AG04449 (cell line): ENCODE measurements at regions not wholly inside any gene's neighbourhood (a gene's known extent, or its start where the extent isn't known, plus 50 kb on each side); places are given as distances from the start of the nearest gene placed in this dataset.

ENCODE experiments used
- CTCF ChIA-PET: fragments of 350-600 bp; formaldehyde crosslinking; extraction: SDS; loops from one replicate; lab custom pipeline; 2021; ENCODE audit warnings: antibody characterized with exemption; lab: Yijun Ruan, JAX
- POLR2A ChIA-PET: fragments of 400-600, 350-600 bp; formaldehyde crosslinking; extraction: SDS; loops from one replicate; lab custom pipeline; 2020; ENCODE audit warnings: antibody characterized with exemption, inconsistent platforms; lab: Yijun Ruan, JAX
- DNase-seq: peaks from one replicate; pipeline ENCODE4 v3.0.0-alpha.2; 2010; ENCODE audit warnings: low read depth, low spot score
- H3K4me3 ChIP-seq: 2 replicates; pipeline ENCODE4 v1.5.1; 2011; ENCODE audit warnings: low read depth, mild to moderate bottlenecking, control low read depth, low read length
- TF ChIP-seq, protein P1 (sequence below): IDR thresholded peaks from one replicate; pipeline ENCODE4 v1.5.1; 2011; ENCODE audit warnings: mild to moderate bottlenecking, moderate library complexity, low read length, control low read depth, inconsistent platforms; ENCODE audit not compliant: insufficient read depth; ENCODE audit errors: missing control alignments

DNA sequence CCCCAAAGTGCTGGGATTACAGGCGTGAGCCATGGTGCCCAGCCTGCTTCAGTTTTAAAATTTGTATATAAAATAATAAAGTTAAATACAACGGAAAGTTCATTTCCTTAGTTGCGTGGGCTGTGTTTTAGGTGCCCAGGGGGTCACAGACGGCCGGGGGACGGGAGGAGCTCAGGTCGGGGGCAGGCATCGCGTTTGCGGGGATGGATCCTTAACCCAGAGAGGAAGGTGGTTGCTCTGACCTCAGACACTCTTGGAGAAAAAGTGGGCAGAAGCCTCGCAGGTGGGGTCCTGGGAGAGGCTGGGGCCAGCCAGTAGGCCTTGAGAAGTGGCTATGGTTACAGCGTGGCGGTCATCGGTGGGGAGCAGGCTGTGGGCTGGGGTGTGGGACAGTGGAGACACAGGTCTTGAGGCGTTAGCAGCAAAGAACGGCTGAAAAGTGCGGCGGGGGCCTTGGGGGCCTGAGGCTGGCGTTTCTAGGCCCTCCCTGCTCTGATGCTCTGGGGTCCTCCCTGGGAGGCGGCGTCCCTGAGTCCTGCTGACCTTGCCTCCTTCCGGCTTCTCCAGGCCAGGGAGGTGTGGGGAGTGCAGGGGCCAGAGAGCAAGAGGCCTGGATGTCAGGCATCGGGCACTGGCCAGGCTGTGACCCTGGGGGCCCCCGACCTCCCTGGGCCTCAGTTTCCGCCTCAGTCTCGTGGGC lies 54.4 kb downstream of the UNCX start:
- CTCF ChIA-PET, result no interaction called here

DNA sequence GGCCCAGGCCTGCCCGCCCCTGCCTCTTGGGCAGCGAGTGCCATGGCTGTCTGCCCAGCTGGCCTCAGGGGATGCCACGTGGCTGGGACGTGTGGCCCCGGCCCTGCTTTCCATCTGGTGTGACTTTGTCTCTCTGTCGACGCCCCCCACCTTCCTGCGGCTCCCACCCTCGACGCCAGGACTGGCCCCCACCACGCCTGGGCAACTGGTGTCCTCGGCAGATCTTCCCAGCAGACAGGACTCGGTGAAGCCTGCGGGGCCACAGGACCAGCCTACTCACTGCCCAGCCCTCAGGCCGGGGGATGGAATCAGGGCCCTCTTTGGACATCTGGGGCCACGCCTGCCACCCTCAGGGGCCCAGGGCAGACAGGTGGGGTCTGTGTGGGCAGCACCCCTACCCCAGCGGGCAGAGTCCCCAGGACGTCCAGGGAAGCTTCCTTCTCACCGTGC lies 55.1 kb downstream of the UNCX start:
- no peak overlapping the region for H3K4me3 ChIP-seq
- ChIA-PET CTCF (interaction anchor here (0.9 kb wide), 1 partner anchor 62 kb away, joined by 3 read pairs; no protein-coding TSS in a partner anchor), POLR2A (no interaction called here)
- TF ChIP-seq, protein P1, sequence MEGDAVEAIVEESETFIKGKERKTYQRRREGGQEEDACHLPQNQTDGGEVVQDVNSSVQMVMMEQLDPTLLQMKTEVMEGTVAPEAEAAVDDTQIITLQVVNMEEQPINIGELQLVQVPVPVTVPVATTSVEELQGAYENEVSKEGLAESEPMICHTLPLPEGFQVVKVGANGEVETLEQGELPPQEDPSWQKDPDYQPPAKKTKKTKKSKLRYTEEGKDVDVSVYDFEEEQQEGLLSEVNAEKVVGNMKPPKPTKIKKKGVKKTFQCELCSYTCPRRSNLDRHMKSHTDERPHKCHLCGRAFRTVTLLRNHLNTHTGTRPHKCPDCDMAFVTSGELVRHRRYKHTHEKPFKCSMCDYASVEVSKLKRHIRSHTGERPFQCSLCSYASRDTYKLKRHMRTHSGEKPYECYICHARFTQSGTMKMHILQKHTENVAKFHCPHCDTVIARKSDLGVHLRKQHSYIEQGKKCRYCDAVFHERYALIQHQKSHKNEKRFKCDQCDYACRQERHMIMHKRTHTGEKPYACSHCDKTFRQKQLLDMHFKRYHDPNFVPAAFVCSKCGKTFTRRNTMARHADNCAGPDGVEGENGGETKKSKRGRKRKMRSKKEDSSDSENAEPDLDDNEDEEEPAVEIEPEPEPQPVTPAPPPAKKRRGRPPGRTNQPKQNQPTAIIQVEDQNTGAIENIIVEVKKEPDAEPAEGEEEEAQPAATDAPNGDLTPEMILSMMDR, result no peak
- DNase-seq, result no peak

More for the DNA sequence above, 54.4 kb downstream of the UNCX start:
- POLR2A ChIA-PET, result no interaction called here
- no peak for DNase-seq
- H3K4me3 ChIP-seq, result no peak overlapping the region
- TF ChIP-seq, protein P1, result no peak

DNA sequence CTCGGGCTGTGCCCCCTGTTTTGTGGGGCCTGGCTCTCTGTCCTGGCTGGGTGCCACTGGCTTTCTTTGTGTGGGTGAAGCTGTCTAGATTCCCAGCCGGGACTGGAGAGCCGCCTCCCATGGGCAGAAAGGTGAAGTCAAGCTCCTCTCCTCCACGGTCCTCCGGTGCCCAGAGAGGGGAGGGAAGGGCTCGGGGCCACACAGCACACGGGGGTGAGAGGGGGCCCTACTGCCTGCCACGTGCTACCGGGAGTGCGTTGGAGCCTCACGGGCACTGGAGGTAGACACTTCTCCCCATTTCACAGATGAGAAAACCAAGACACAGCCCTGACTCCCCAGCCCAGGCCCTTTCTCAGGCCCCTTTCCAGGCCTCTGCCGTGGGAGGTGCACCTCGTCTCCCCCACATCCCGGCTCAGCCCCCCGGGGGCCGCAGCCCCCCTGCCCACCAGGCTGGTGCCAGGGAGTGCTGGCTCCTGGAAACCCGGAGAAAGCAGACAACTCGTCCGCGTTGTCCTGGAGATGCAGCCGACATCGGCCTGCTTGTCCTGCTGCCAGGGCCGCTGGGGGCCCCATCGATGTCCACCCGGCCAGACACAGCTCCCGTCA lies 55.8 kb downstream of the UNCX start:
- CTCF ChIA-PET, result interaction anchor here (0.9 kb wide), 1 partner anchor 63 kb away, joined by 3 read pairs; no protein-coding TSS in a partner anchor
- H3K4me3 ChIP-seq, result no peak overlapping the region
- TF ChIP-seq, protein P1, result no peak
- POLR2A ChIA-PET, result no interaction called here
- no peak for DNase-seq

DNA sequence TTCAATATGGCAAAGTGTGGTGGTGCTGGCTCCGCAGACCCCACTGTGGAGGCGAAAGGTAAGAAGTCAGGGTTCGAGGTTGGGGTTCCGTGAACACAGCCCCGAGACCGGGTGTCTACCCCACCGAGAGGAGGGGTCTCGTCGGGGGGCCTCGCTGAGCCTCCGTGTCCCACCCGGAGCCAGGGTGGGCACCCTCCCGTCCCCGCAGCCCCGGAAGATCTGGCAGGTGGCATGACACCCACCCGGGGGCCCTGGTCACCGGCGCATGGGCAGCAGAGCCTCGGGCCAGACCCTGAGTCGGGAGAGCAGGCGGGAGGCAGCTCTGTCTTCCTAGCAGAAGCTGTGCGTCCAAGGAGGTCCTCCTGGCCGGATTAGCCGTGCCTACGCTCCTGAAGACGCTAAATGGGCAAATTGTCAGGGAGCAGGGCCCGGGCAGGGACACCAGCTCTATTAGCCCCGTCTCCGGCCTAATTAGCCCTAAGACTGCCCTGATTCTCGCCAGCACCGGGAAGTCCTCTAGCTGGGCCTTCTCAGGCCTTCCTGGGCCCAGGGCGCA lies 56.4 kb downstream of the UNCX start:
- TF ChIP-seq, protein P1, result no peak
- POLR2A ChIA-PET, result no interaction called here
- H3K4me3 ChIP-seq, result no peak overlapping the region
- CTCF ChIA-PET, result no interaction called here
- DNase-seq, result no peak

DNA sequence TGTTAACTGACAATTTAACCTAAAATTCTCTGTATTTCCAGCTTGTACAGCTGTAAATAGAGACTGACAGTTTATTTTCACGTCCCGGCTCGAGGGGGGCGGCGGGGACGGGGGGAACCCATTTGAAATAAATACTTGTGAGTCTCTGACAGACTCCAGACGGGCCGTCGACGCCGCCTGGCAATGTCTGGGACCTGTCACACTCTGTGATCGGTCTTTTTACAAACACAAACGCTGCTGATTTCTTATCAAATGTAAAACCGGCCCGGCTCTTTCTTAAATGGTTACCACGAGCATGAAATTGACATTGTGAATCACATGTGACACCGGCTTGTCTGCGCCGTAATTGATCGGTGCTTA lies 57.0 kb downstream of the UNCX start:
- POLR2A ChIA-PET, result no interaction called here

More for the DNA sequence above, 57.0 kb downstream of the UNCX start:
- no peak for DNase-seq
- no peak overlapping the region for H3K4me3 ChIP-seq
- TF ChIP-seq, protein P1, result no peak
- CTCF ChIA-PET, result interaction anchor here (1.5 kb wide), 1 partner anchor 11 kb away, joined by 7 read pairs; no protein-coding TSS in a partner anchor
